Middle frontal gyrus (tissue), 1 donor: ENCODE measurements at regions not wholly inside any gene's neighbourhood (a gene's known extent, or its start where the extent isn't known, plus 50 kb on each side); places are given as distances from the start of the nearest gene placed in this dataset.

Experiments
- DNase-seq: peaks from one replicate; pipeline ENCODE4 v3.0.0-alpha.2; 2015; ENCODE audit warnings: low spot score; ENCODE audit errors: extremely low spot score

DNA sequence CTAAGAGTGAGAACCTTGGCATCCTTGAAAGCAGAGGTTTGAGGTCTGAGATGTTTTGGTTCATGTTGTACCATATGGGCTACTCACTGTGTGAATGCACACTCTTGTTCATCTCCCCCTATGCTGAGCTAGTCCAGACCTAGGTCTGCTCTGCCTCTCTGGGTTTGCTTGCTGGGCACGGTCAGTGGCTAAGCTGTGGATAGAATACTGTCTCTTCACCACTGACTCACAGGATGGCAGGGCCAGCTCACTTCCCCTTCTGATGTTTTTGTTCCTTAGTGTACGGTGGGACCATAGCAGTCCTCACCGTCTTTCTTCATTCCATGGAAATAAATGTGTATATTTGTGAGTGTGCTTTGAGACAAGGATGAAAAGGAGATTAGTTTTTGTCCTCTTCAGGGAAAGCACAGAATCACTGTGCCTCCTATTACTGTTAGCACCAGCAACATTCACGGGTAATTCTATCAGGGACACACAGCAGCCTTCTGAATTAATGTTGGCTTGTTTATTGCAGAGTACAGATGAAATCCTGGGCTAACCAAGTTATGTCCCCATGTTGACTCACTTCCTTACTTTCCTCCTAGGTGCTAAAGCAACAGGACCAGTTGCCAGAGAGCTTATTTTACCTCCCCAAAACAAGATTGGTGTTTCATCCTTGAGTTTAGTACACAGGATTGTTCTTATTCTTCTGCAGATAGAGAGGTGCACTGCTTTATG, 56.9 kb upstream of the IVNS1ABP start:
- DNase-seq: no peak

GRCh38 chr1:185369786-185370185, 52.7 kb upstream of the IVNS1ABP start:
- DNase-seq: no peak

DNA sequence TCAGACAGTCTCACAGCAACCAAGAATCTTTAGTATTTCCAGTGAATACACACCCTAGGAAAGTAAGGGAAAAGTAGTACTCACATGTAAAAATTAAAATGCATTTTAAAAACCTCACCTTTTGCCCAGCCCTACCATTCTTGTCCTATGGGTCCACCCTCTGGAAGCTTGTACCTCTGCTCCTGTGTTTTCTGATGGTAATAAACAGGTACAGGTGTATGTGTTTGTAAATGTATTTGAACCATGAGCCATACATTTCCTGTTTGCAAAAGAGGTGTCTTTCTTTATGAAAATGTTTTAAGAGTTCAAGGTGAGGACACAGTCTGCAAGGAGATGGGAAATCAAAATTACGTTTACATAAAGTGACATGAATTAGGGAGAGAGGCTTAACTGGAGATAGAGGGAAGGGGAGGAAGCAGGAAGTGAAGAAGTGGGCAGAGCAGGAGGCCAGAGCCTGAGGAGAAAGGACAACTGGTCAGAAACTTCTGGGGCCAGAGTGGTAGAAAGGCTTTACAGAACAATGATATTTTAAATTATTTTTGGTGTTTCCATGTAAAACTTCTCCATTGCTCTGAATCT, 52.0 kb upstream of the IVNS1ABP start:
- DNase-seq: no peak

DNA sequence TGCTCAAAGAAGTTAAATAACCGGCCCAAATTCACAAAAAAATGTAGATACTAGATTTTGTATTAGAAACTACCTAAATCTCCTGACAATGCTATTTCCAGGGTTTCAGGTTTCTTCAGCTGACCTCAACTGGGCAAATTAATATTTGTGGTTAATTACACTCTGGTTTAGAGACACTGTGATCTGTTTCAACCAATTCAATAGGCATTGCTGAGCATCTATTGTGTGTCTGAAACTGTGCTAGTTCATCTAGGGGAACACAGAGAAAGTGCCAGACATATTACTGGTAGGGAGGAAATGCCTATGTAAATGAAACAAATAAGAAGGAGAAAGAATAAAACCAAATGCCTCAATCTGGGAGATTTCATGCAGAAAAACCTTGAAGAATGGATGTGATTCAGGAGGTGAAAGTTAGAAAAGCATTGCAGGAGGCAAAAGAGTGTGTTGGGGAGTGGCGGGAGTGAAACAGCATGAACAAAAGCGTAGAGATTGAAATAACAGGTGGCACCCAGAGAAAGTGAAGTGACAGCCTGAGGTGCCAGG, 51.3 kb upstream of the IVNS1ABP start:
- DNase-seq: no peak

GRCh38 chr1:185367218-185367617, 50.2 kb upstream of the IVNS1ABP start:
- no peak for DNase-seq
